OCI-LY3 (cell line): ENCODE measurements at regions not wholly inside any gene's neighbourhood (a gene's known extent, or its start where the extent isn't known, plus 50 kb on each side); places are given as distances from the start of the nearest gene placed in this dataset.

Experiments
- H2AFZ ChIP-seq: fragments of 200-600, 300-600 bp; shearing (Covaris generic); 2 replicates; pipeline ENCODE4 v1.6.0; 2014; ENCODE audit warnings: antibody characterized with exemption, low read depth, low read length
- H3K27ac ChIP-seq: fragments of 200-600, 300-600 bp; sonication (generic); 2 replicates; pipeline ENCODE4 v1.5.1; 2014; ENCODE audit warnings: mild to moderate bottlenecking, low read length, moderate library complexity, mixed read lengths
- H3K27me3 ChIP-seq: fragments of 200-600, 300-600 bp; sonication (generic); 2 replicates; pipeline ENCODE4 v1.6.1; 2014; ENCODE audit warnings: low read depth, low read length, mixed read lengths
- H3K36me3 ChIP-seq: fragments of 200-600, 300-600 bp; sonication (generic); replicated peaks from 2 replicates; pipeline ENCODE3; 2014; ENCODE audit warnings: low read depth, low read length, mixed read lengths
- H3K4me1 ChIP-seq: fragments of 300-600, 200-600 bp; sonication (generic); 2 replicates; pipeline ENCODE4 v1.6.1; 2014; ENCODE audit warnings: low read length, mixed read lengths
- H3K4me2 ChIP-seq: fragments of 200-600, 300-600 bp; sonication (generic); 2 replicates; pipeline ENCODE4 v1.6.1; 2014; ENCODE audit warnings: low read length, mixed read lengths
- H3K4me3 ChIP-seq: fragments of 300-600, 200-600 bp; sonication (generic); 2 replicates; pipeline ENCODE4 v1.5.1; 2014; ENCODE audit warnings: antibody characterized with exemption, mild to moderate bottlenecking, low read length, moderate library complexity
- H3K79me2 ChIP-seq: fragments of 300-600, 200-600 bp; shearing (Covaris generic); 2 replicates; pipeline ENCODE4 v1.6.1; 2014; ENCODE audit warnings: mild to moderate bottlenecking, low read length, mixed read lengths
- H3K9ac ChIP-seq: fragments of 300-600, 200-600 bp; shearing (Covaris generic); 2 replicates; pipeline ENCODE4 v1.6.0; 2014; ENCODE audit warnings: mild to moderate bottlenecking, low read length, moderate library complexity
- H3K9me3 ChIP-seq: fragments of 200-600, 300-600 bp; shearing (Covaris generic); 2 replicates; pipeline ENCODE4 v1.6.1; 2014; ENCODE audit warnings: low read length, mixed read lengths; ENCODE audit not compliant: insufficient read depth
- H4K20me1 ChIP-seq: fragments of 200-600, 300-600 bp; sonication (generic); 2 replicates; pipeline ENCODE4 v1.6.1; 2016; ENCODE audit warnings: low read length, mixed read lengths; ENCODE audit not compliant: insufficient read depth
- EZH2phosphoT487 ChIP-seq: fragments of 200-600 bp; shearing (Covaris generic); IDR thresholded peaks from 2 replicates; pipeline ENCODE4 v1.6.1; 2018; ENCODE audit warnings: antibody characterized with exemption, mixed run types, low read depth
- TF ChIP-seq, protein P1 (sequence below): fragments of 200-600, 300-600 bp; sonication (generic); IDR thresholded peaks from 2 replicates; pipeline ENCODE4 v1.5.1; 2014; ENCODE audit warnings: antibody characterized with exemption, low read length, low read depth

DNA sequence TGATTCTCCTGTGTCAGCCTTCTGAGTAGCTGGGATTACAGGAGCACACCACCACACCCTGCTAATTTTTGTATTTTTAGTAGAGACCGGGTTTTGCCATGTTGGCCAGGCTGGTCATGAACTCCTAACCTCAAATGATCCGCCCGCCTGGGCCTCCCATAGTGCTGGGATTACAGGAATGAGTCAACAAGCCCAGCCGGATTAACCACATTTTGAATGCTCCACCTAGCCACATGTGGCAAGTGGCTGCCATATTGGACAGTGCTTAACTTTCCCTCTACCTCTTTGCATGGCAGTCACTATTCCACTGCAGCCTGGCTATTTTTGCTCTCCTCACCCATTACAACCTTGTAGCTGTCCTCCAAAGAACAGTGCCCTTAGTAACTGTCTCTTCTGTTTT, 160.1 kb downstream of the GATA3 start:
- no peaks in the 10 kb centered on the region for H3K9me3 ChIP-seq
- no peaks in the 10 kb centered on the region for H4K20me1 ChIP-seq
- H3K27me3 ChIP-seq, result no peaks in the 10 kb centered on the region
- H3K4me3 ChIP-seq, result no peak overlapping the region
- no peaks in the 10 kb centered on the region for H3K79me2 ChIP-seq
- no peak overlapping the region for H3K4me2 ChIP-seq
- H3K9ac ChIP-seq, result no peak overlapping the region
- no peaks in the 10 kb centered on the region for H3K4me1 ChIP-seq
- H3K27ac ChIP-seq, result no peak overlapping the region
- H3K36me3 ChIP-seq, result no peaks in the 10 kb centered on the region
- TF ChIP-seq EZH2phosphoT487, result no peak
- TF ChIP-seq, protein P1, sequence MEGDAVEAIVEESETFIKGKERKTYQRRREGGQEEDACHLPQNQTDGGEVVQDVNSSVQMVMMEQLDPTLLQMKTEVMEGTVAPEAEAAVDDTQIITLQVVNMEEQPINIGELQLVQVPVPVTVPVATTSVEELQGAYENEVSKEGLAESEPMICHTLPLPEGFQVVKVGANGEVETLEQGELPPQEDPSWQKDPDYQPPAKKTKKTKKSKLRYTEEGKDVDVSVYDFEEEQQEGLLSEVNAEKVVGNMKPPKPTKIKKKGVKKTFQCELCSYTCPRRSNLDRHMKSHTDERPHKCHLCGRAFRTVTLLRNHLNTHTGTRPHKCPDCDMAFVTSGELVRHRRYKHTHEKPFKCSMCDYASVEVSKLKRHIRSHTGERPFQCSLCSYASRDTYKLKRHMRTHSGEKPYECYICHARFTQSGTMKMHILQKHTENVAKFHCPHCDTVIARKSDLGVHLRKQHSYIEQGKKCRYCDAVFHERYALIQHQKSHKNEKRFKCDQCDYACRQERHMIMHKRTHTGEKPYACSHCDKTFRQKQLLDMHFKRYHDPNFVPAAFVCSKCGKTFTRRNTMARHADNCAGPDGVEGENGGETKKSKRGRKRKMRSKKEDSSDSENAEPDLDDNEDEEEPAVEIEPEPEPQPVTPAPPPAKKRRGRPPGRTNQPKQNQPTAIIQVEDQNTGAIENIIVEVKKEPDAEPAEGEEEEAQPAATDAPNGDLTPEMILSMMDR, result no peak
- H2AFZ ChIP-seq, result no peak overlapping the region

DNA sequence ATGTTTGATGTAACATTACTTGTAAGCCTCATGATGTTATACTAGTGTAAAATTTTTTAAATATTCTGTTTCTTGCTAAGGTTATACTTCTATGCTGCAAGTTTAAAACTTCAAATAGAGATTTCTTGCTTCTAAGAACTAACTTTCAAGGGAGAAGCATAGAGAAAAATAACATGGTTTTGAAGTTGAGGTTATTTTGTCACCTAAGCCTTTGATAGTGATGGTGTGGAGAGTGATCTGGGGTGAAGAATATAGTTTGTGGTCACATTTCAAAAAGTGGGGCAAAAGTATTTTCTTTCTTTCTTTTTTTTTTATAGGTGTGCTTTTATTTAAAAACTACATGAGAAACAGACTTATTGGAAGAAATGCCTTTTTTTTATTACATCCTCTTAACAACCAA, 162.4 kb downstream of the GATA3 start:
- Histone ChIP-seq H3K4me1 (no peaks in the 10 kb centered on the region), H3K27ac (no peak overlapping the region), H3K9me3 (no peaks in the 10 kb centered on the region), H2AFZ (no peak overlapping the region), H3K4me3 (no peak overlapping the region), H3K4me2 (no peak overlapping the region), H3K36me3 (no peaks in the 10 kb centered on the region), H4K20me1 (no peaks in the 10 kb centered on the region), H3K9ac (no peak overlapping the region), H3K27me3 (no peaks in the 10 kb centered on the region), H3K79me2 (no peaks in the 10 kb centered on the region)
- TF ChIP-seq, protein P1, result no peak

DNA sequence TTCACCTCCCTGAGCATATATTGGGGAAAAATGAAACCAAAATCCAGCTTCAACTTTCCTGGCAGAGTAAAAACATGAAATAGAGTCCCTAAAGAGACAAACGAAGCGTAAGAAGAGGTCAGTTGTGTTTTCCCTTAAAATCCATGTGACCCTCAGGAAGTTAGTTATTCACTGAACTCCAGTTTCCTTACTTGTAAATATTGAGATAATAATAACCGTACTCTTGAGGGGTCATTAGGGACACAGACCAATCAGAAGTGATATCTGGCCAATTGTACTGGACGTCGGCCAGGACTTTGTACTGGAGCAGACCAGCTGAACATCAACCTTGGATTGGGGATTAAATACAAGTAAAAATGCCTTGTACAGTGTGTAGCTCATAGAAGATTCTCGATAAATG, 167.0 kb downstream of the GATA3 start:
- Histone ChIP-seq H3K4me2 (no peak overlapping the region), H3K9ac (no peak overlapping the region), H3K79me2 (no peaks in the 10 kb centered on the region), H3K4me1 (no peaks in the 10 kb centered on the region), H3K27me3 (no peaks in the 10 kb centered on the region), H3K27ac (no peak overlapping the region), H4K20me1 (no peaks in the 10 kb centered on the region), H3K9me3 (no peaks in the 10 kb centered on the region), H3K4me3 (no peak overlapping the region), H3K36me3 (no peaks in the 10 kb centered on the region), H2AFZ (no peak overlapping the region)
- no peak for TF ChIP-seq EZH2phosphoT487
- TF ChIP-seq, protein P1, result no peak

DNA sequence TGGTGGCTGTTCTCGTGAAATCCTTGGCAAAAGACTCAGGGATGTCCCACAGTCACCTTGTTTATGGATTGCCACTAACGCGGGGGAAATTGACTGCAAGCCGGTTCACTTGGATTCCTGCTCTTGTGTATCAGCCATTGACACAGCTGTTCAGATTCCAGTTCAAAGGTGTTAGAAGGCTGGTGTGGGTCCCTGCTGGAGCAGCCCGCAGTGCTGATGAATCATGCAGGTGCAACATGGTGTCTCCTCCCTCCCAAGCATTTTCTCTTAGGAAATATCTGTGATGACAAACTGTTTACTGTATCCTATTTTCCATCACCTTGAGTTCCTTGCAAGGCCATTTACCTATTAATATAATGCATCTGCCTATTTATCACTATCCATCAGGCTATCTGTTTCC, 170.1 kb downstream of the GATA3 start:
- no peak overlapping the region for H3K4me3 ChIP-seq
- no peak overlapping the region for H3K4me2 ChIP-seq
- no peaks in the 10 kb centered on the region for H4K20me1 ChIP-seq
- no peak overlapping the region for H3K9ac ChIP-seq
- H3K27ac ChIP-seq, result no peak overlapping the region
- H3K27me3 ChIP-seq, result no peaks in the 10 kb centered on the region
- no peaks in the 10 kb centered on the region for H3K36me3 ChIP-seq
- no peak for TF ChIP-seq EZH2phosphoT487
- TF ChIP-seq, protein P1, result no peak
- no peaks in the 10 kb centered on the region for H3K79me2 ChIP-seq
- no peaks in the 10 kb centered on the region for H3K9me3 ChIP-seq
- no peak overlapping the region for H2AFZ ChIP-seq
- H3K4me1 ChIP-seq, result no peaks in the 10 kb centered on the region
